Heart left ventricle (tissue), 16 donors: ENCODE measurements at regions not wholly inside any gene's neighbourhood (a gene's known extent, or its start where the extent isn't known, plus 50 kb on each side); places are given as distances from the start of the nearest gene placed in this dataset.

Experiments
- ATAC-seq, 4 donors: fragments of 200-7000 bp; cut with Tn5 transposase; one replicate each; pipeline ENCODE4 v1.9.1; 2020 to 2022; ENCODE audit warnings: moderate library complexity in 4 of 4, mild to moderate bottlenecking in 3 of 4, moderate number of reproducible peaks in 1 of 4
- DNase-seq, 5 donors: peaks; one replicate each; pipeline ENCODE4 v3.0.0-alpha.2; 2020
- H3K27ac ChIP-seq, 12 donors: fragments of 200-600 bp; sonication (generic) in 4 of 12; one replicate each; pipeline versions ENCODE4 v1.5.0 to v1.8.0; 2016 to 2022; ENCODE audit warnings: mild to moderate bottlenecking in 2 of 12
- H3K27me3 ChIP-seq, 9 donors: fragments of 200-600 bp; sonication (generic) in 2 of 9; one replicate each; pipeline versions ENCODE4 v1.5.1 to v1.8.0; 2016 to 2022; ENCODE audit warnings: mild to moderate bottlenecking in 3 of 9
- H3K36me3 ChIP-seq, 9 donors: fragments of 200-600 bp; sonication (generic) in 2 of 9; one replicate each; pipeline versions ENCODE4 v1.5.0 to v1.8.0; 2018 to 2022; ENCODE audit warnings: mild to moderate bottlenecking in 2 of 9
- H3K4me1 ChIP-seq, 12 donors: fragments of 200-600 bp; sonication (generic) in 4 of 12; one replicate each; pipeline versions ENCODE4 v1.5.0 to v1.8.0; 2016 to 2022; ENCODE audit warnings: mild to moderate bottlenecking in 3 of 12
- H3K4me3 ChIP-seq, 12 donors: fragments of 200-600 bp; sonication (generic) in 4 of 12; one replicate each; pipeline versions ENCODE4 v1.5.0 to v1.8.0; 2017 to 2022; ENCODE audit warnings: mild to moderate bottlenecking in 9 of 12, moderate library complexity in 4 of 12
- H3K9me3 ChIP-seq, 12 donors: fragments of 200-600 bp; sonication (generic) in 4 of 12; one replicate each; pipeline versions ENCODE4 v1.5.0 to v1.8.0; 2016 to 2022; ENCODE audit warnings: mild to moderate bottlenecking in 1 of 12
- POLR2A ChIP-seq, 2 donors: fragments of 450-650 bp; IDR thresholded peaks; one replicate each; pipeline ENCODE4 v1.6.1; 2017; ENCODE audit warnings: antibody characterized with exemption in 2 of 2, mild to moderate bottlenecking in 2 of 2, moderate library complexity in 2 of 2
- WGBS, 4 donors: extraction: QIAGEN DNeasy Blood & Tissue Kit in 2 of 4; methylation state at CpG; one replicate each; pipeline versions ENCODE4 v1.1.5 to v1.1.7; 2013 to 2018; 5-methylcytosine and 5-hydroxymethylcytosine counted together
- intact Hi-C, 10 donors: fragments of 100-400 bp; cut with DNase I; formaldehyde crosslinking; loops; one replicate each; pipeline versions ENCODE4 v1.11.1 to v1.14.2; 2022
- TF ChIP-seq, protein P1 (sequence below), 12 donors: fragments of 200-600 bp; sonication (generic) in 4 of 12; IDR thresholded peaks; one replicate each; pipeline versions ENCODE4 v1.5.0 to v1.8.0; 2018 to 2022; ENCODE audit warnings: antibody characterized with exemption in 12 of 12, mild to moderate bottlenecking in 5 of 12
- donor health status: ischemic (EF 13 %, LVEDD 7.1; RV severe dilation, severe dysfunction).
- donor health status: healthy with polysubstance abuse.
- donor health status: DM: no; HTN: yes; CAD: no.
- donor health status: DM: no; HTN: no; CAD: no.
- donor health status: ischemic (EF 25% LVEDD 6.9; RV normal size, moderate dysfunction).
- donor health status: ischemic (EF 25% LVEDD 5.7; RV mildly dilated, moderate dysfunction).
- donor health status: healthy.
- donor health status: DM: yes; HTN: yes; CAD: no.
- donor health status: ischemic (EF 35%, LVEDD 5.7; RV mildly dilated, moderate dysfunction).
- donor health status: nonischemic (EF 11% LVEDD 7.7; RV severe dilation, severe dysfunction).
- donor health status: DM: yes; HTN: yes; CAD: no.
- donor health status: PGD.
- donor health status: ischemic (EF 29% LVEDD 5.4; RV normal size, mild dysfunction).
- donor health status: nonischemic (EF 23%, LVEDD 6.1; RV moderate dilation, normal function).

- no peak for DNase-seq
- ATAC-seq: no peak
- H3K9me3 ChIP-seq: no peaks in the 10 kb centered on the region
- no peaks in the 10 kb centered on the region for H3K27me3 ChIP-seq
- H3K4me1 ChIP-seq: peaks cover 0 to 13% (median 4%) of the 10 kb centered on the region in 12 donors
- H3K4me3 ChIP-seq: no peak overlapping the region
- 18 to 55% (median 51%) methylated on average over 2 of the region's 2 CpGs for WGBS, 4 donors
- H3K36me3 ChIP-seq: no peaks in the 10 kb centered on the region
- intact Hi-C loops: no loop called here
- no peak overlapping the region for H3K27ac ChIP-seq
- TF ChIP-seq POLR2A (IDR thresholded peaks at IDR 0.05): no peak
- TF ChIP-seq, protein P1, sequence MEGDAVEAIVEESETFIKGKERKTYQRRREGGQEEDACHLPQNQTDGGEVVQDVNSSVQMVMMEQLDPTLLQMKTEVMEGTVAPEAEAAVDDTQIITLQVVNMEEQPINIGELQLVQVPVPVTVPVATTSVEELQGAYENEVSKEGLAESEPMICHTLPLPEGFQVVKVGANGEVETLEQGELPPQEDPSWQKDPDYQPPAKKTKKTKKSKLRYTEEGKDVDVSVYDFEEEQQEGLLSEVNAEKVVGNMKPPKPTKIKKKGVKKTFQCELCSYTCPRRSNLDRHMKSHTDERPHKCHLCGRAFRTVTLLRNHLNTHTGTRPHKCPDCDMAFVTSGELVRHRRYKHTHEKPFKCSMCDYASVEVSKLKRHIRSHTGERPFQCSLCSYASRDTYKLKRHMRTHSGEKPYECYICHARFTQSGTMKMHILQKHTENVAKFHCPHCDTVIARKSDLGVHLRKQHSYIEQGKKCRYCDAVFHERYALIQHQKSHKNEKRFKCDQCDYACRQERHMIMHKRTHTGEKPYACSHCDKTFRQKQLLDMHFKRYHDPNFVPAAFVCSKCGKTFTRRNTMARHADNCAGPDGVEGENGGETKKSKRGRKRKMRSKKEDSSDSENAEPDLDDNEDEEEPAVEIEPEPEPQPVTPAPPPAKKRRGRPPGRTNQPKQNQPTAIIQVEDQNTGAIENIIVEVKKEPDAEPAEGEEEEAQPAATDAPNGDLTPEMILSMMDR (IDR thresholded peaks at IDR 0.05): no peak
Observed at GRCh38 chr15:35618260-35619188, 72.6 kb upstream of the DPH6 start.

DNA sequence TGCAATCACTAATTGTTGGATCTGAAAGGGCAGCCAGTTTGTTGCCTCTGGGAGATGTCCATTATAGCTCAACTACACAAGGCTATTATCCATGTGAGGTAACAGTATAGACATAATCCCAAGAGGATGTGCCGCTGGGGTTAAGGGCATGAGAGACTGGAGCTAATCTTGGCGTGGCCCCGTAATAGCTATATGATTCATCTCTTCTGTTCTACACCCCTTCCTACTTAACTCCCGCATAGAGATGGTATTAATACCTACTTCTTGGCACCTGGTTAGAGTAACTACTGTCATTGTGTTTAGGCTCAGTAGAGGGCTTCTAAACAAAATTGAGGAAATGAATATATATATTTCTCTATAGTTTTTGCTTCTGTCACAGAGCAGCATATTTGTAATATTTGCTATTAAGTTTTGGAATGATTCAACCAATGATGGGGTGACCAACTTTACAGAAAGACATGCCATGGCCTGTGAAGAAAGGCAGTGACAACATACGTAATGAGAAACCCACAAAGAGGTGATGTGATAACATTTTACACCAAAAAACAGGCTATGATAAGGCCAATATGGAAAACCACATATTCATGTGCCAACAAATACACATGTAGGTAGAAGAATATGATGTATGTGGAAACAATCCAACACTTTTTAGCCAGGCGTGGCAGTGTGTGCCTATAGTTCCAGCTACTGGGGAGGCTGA, 76.8 kb upstream of the DPH6 start:
- intact Hi-C loops: no loop called here
- DNase-seq: no peak
- Histone ChIP-seq H3K9me3 (no peaks in the 10 kb centered on the region), H3K4me3 (no peak overlapping the region), H3K27me3 (no peaks in the 10 kb centered on the region), H3K4me1 (peaks cover 0 to 23% (median 11%) of the 10 kb centered on the region in 12 donors), H3K36me3 (no peaks in the 10 kb centered on the region), H3K27ac (no peak overlapping the region)
- TF ChIP-seq, protein P1 (IDR thresholded peaks at IDR 0.05): no peak
- TF ChIP-seq POLR2A (IDR thresholded peaks at IDR 0.05): no peak
- WGBS, 4 donors: 91 to 96% (median 94%) methylated on average over 6 of the region's 6 CpGs
- ATAC-seq: no peak

DNA sequence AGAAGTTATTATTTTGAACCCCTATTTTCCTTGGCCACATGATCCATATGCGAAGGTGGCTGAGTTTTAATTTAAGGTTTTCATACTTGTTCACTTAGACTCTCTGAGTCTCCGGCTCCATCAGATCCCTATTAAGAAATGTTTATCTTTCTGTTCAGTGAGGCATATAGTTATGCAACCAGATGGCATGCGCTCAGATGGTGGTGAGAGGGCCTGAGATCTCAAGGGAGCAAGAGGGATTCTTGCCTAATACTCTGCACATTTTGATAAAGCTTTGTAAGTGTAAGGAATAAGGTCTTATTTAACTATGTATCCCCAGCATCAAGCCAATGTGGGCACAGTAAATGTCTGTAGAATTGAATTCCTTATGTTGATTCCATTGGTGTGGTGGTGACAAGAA, 78.9 kb upstream of the DPH6 start:
- H3K9me3 ChIP-seq: no peaks in the 10 kb centered on the region
- no peaks in the 10 kb centered on the region for H3K27me3 ChIP-seq
- ATAC-seq: peak in 2 of 4 donors; percentile 51 to 53
- no peak overlapping the region for H3K27ac ChIP-seq
- WGBS, 4 donors: 86 to 95% (median 91%) methylated on average over 3 of the region's 3 CpGs
- H3K4me1 ChIP-seq: peaks cover 0 to 18% (median 7%) of the 10 kb centered on the region in 12 donors
- no peak for TF ChIP-seq POLR2A (IDR thresholded peaks at IDR 0.05)
- TF ChIP-seq, protein P1 (IDR thresholded peaks at IDR 0.05): no peak
- H3K4me3 ChIP-seq: no peak overlapping the region
- no peaks in the 10 kb centered on the region for H3K36me3 ChIP-seq
- intact Hi-C loops: no loop called here
- DNase-seq: peak in 2 of 5 donors; percentile 23 to 25
